ENCODE measurements at regions not wholly inside any gene's neighbourhood (a gene's known extent, or its start where the extent isn't known, plus 50 kb on each side); places are given as distances from the start of the nearest gene placed in this dataset.

DNA sequence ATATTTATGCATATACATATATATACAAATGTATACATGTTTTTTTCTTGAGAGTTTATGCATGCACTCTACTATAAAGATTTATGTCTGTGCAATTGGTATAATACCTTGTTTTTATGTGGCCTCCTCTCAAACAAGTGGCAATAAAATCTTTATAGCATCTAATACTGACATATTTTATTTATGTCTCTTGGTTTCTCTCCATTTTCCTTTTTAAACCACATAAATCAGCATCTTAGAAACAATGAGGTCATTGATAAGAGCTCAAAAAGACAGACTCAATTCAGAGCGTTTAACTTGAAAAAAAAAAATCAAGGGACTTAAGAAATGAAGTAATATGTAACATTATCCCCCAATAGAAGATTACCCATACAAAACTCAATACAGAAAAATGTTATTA lies 1442.2 kb upstream of the ALCAM start:
- TF ChIP-seq, protein P1, sequence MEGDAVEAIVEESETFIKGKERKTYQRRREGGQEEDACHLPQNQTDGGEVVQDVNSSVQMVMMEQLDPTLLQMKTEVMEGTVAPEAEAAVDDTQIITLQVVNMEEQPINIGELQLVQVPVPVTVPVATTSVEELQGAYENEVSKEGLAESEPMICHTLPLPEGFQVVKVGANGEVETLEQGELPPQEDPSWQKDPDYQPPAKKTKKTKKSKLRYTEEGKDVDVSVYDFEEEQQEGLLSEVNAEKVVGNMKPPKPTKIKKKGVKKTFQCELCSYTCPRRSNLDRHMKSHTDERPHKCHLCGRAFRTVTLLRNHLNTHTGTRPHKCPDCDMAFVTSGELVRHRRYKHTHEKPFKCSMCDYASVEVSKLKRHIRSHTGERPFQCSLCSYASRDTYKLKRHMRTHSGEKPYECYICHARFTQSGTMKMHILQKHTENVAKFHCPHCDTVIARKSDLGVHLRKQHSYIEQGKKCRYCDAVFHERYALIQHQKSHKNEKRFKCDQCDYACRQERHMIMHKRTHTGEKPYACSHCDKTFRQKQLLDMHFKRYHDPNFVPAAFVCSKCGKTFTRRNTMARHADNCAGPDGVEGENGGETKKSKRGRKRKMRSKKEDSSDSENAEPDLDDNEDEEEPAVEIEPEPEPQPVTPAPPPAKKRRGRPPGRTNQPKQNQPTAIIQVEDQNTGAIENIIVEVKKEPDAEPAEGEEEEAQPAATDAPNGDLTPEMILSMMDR (conservative IDR thresholded peaks at IDR 0.05; ENCODE audit: low read depth, low read length), result no peak
- no peak overlapping the region for H3K4me3 ChIP-seq (ENCODE audit: low read depth, low read length)
- DNase-seq (ENCODE audit: low read depth), result no peak

DNA sequence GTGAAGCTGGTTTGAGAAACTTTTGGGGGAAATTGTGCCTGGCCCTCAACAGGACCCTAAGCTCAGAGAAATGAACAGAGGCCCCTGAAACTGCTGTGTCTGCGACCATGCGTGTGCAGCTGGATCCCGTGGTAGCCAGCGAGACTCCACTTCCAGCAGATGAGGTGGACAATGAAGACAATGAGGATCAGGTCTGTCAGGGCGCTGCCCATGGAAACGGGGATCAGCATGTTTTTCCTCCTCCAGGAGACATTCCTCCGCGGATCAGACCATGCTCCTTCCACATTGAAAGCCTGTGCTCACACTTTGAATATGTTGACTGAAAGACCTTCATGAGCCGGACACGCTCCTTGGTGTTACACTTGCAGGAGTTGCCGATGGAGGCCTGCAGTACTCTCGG lies 1439.8 kb upstream of the ALCAM start:
- TF ChIP-seq, protein P1 (conservative IDR thresholded peaks at IDR 0.05; ENCODE audit: low read depth, low read length), result no peak
- H3K4me3 ChIP-seq (ENCODE audit: low read depth, low read length), result no peak overlapping the region
- no peak for DNase-seq (ENCODE audit: low read depth)

DNA sequence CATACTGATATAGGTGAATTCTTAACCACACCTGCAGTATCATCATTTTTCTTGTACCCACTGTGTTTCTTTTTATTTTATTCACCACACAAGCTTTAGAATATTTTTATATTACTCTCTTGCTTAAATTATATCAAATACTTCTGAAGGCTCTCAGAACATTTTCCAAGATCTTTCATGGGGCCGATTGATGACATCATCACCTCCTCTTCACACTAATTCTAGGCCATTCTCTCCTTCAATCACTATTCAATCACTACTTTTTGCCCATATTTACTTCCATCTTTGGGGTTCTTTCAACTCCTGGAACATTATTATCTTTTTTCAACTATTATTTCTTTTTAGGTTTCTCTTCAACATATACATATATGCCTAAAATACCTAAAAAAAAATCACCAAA lies 1438.8 kb upstream of the ALCAM start:
- TF ChIP-seq, protein P1 (conservative IDR thresholded peaks at IDR 0.05; ENCODE audit: low read depth, low read length), result no peak
- no peak for DNase-seq (ENCODE audit: low read depth)
- H3K4me3 ChIP-seq (ENCODE audit: low read depth, low read length), result no peak overlapping the region

DNA sequence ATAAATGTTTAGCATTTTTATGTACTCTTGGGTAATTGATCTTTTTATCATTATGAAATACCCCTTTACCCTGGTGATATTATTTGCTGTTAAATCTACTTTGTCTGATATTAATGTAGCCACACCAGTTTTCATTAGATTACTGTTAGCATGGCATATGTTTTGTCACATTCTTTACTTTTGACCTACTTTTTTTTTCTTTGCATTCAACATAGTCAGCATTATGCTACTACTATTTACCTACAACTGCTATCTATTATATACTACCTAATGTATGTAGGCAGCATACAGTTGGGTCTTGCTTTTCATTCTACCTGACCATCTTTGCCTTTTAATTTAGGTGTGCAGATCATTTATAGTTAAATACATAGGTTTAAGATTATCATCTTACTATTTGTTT lies 1429.6 kb upstream of the ALCAM start:
- DNase-seq (ENCODE audit: low read depth), result no peak
- TF ChIP-seq, protein P1 (conservative IDR thresholded peaks at IDR 0.05; ENCODE audit: low read depth, low read length), result no peak
- H3K4me3 ChIP-seq (ENCODE audit: low read depth, low read length), result no peak overlapping the region

DNA sequence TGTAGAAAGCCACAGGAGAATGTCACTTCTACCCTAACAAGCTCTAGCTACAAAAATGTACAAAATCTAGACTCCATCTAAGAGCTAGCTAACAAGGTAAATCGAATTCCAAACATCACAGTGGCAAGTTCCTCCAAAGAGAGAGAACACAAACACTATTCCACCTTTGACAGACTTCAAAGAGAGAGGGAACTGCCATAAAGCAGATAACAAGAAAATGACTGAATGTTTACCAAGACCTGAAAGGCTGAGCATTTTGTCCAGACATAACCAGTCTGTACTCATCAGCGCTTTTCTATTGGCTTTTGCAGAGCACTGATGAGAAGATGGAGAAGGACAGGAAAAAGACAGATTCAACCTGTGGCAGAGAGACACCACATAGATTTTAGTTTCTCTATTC lies 1419.6 kb upstream of the ALCAM start:
- H3K4me3 ChIP-seq (ENCODE audit: low read depth, low read length), result no peak overlapping the region
- TF ChIP-seq, protein P1 (conservative IDR thresholded peaks at IDR 0.05; ENCODE audit: low read depth, low read length), result no peak
- no peak for DNase-seq (ENCODE audit: low read depth)

DNA sequence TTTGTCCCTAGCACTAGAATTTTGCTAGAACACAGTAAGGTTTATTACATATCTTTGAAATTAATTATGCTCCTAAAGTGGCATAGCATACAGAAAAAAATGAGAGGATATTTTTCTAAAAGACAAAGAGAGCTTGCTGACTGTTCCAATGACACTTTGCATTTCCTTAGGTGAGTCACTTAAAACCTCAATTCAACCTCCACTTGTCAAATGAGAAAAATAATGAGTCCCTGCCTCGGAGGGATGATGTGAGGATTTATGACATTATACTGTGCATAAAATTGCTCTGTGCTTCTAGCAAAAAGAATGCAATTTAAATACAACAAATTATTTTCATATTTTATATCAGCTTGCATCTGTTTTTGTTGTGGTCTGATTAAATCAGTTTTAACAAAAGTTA lies 1417.0 kb upstream of the ALCAM start:
- no peak overlapping the region for H3K4me3 ChIP-seq (ENCODE audit: low read depth, low read length)
- TF ChIP-seq, protein P1 (conservative IDR thresholded peaks at IDR 0.05; ENCODE audit: low read depth, low read length), result no peak
- no peak for DNase-seq (ENCODE audit: low read depth)

DNA sequence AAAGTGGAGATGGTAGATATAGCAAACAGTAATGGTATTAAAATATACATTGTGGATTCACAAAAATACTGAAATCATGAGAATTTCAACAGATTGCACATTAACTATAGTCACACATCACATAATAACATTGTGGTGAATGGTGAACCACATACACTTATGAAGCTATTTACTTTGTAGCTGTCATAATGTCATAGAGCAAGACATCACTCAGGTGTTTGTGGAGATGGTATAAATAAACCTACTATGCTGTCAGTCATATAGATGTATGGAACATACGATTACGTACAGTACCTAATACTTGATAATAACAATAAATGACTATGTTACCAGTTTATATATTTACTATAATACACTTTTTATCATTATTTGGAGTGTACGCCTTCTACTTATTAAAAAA lies 1416.0 kb upstream of the ALCAM start:
- H3K4me3 ChIP-seq (ENCODE audit: low read depth, low read length), result no peak overlapping the region
- DNase-seq (ENCODE audit: low read depth), result no peak
- TF ChIP-seq, protein P1 (conservative IDR thresholded peaks at IDR 0.05; ENCODE audit: low read depth, low read length), result no peak
